ENCODE measurements at regions not wholly inside any gene's neighbourhood (a gene's known extent, or its start where the extent isn't known, plus 50 kb on each side); places are given as distances from the start of the nearest gene placed in this dataset.
"Not testable (repeated sequence)": the region's sequence is repeated elsewhere in the genome, so short reads cannot be mapped to it uniquely, and the experiment has no call there.

- not testable (repeated sequence) for DNase-seq (ENCODE audit: extremely low read depth, low read depth, low spot score)
Observed at GRCh38 chr6:86872810-86873209, 64.5 kb upstream of the HTR1E start.

GRCh38 chr6:86871681-86872080 lies 65.6 kb upstream of the HTR1E start:
- no peak for DNase-seq (ENCODE audit: extremely low read depth, low read depth, low spot score)

DNA sequence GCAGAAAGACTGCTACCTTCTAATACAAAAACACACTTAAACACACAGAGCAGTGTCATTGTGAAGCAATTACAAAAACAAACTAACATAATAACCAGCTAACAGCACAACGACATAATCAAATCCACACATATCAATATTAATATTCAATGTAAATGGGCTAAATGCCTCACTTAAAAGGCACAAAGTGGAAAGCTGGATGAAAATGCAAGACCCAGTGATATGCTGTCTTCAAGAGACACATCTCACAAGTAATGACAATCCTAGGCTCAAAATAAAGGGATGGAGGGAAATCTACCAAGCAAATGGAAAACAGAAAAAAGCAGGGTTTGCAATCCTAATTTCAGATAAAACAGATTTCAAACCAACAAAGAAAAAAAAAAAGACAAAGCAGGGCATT lies 67.8 kb upstream of the HTR1E start:
- DNase-seq (ENCODE audit: extremely low read depth, low read depth, low spot score): no peak

GRCh38 chr6:86859513-86859912 lies 77.8 kb upstream of the HTR1E start:
- DNase-seq (ENCODE audit: extremely low read depth, low read depth, low spot score): no peak

DNA sequence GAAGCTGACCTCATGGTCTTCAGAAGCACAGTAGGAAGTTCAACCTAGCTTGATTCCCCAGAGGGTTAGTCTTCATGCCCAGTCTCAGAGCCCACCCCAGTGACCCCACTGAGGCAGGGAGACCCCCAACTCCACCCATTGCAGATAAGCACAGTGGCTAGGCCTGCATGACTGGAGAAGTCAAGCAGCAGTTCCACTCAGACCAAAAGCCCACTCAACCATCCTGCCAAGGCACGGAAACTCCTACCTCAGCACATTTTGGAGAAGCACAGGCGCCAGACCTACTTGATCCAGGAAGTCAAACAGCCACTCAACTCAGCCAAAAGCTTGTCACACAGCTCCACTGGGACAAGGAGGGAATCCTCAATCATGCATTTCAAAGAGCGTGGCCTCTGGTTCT lies 78.4 kb upstream of the HTR1E start:
- DNase-seq (ENCODE audit: extremely low read depth, low read depth, low spot score): no peak

- DNase-seq (ENCODE audit: extremely low read depth, low read depth, low spot score): no peak
Observed at GRCh38 chr6:86857783-86858182, 79.5 kb upstream of the HTR1E start.

DNA sequence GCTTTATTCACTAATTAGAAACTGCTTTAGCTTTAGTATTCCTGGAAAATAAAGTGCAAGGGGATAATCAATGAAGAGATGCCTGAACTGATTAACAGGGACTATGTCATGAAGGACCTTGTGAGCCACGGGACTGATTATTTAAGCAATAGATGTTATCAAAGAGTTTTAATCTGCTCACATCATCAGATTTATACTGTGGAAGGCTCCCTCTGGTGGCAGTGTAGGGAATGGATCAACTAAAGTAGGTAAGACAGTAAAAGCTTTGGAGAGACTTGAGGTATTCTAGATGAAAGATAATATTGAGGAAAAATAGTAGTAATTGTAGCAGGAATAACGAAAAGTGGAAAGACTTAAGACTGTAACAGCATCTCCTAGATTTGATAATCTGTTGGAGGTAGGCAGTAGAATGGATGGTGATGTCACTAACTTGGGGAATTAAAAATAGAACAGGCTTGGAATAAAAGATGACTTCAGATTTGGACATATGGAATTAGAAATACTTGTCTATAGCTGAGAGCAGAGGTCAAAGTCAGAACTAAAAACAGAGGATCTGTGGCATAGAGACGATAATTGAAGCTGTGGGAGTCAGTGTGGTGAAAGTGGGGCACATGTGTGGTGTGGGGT lies 80.3 kb upstream of the HTR1E start:
- DNase-seq (ENCODE audit: extremely low read depth, low read depth, low spot score): peak; percentile 5

- no peak for DNase-seq (ENCODE audit: extremely low read depth, low read depth, low spot score)
Observed at GRCh38 chr6:86856379-86856778, 80.9 kb upstream of the HTR1E start.

DNA sequence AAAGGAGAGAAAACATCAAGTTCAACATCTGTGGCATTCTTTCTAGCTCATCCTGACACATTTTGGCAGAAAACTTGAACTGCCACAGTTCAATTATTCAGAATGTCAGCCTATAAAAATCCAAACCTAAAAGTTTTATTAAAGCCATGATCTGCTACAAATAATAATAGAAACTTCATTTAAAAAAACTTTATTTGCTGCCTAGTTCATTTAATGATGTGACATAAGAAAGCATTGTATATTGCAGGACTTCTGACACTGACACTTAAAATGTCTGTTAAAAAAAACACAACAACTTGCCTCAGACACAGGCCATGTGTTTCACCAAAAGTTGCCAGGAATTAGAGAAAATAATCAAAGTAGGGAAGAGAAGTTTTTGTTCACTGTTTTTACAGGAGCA lies 88.3 kb upstream of the HTR1E start:
- DNase-seq (ENCODE audit: extremely low read depth, low read depth, low spot score): no peak

DNA sequence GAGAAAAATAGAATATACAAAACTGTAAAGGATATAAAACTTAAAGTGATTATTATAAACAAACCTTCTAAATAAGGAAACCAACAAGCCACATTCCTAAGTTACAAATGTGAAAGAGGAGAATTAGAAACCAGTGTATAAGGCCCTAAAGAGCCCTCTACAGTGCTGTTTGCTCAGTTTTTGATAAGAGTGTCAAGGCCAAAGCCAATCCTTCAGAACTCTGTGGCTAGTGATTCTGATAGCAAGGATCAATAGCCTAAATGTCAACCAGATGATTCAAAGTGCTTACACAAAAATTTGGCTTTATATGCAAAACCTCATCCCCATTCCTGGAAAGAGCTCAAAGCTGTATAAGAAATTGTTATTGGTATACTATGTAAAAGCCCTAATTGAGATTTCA lies 104.6 kb upstream of the HTR1E start:
- no peak for DNase-seq (ENCODE audit: extremely low read depth, low read depth, low spot score)

- DNase-seq (ENCODE audit: extremely low read depth, low read depth, low spot score): no peak
Observed at GRCh38 chr6:86825436-86825835, 111.9 kb upstream of the HTR1E start.

GRCh38 chr6:86822747-86823146 lies 114.6 kb upstream of the HTR1E start:
- no peak for DNase-seq (ENCODE audit: extremely low read depth, low read depth, low spot score)

- DNase-seq (ENCODE audit: extremely low read depth, low read depth, low spot score): no peak
Observed at GRCh38 chr6:86820750-86821149, 116.6 kb upstream of the HTR1E start.

DNA sequence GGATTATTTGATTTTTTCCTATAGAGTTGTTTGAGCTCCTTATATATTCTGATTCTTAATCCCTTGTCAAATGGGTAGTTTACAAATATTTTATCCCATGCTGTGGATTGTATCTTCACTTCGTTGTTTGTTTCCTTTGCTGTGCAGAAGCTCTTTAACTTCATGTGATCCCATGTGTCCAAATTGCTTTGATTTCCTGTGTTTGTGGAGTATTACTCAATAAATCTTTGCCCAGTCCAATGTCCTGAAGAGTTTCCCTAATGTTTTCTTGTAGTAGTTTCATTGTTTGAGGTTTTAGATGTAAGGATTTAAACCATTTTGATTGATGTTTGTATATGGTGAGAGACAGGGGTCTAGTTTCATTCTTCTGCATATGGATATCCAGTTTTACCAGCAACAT lies 143.7 kb upstream of the HTR1E start:
- DNase-seq (ENCODE audit: extremely low read depth, low read depth, low spot score): no peak

DNA sequence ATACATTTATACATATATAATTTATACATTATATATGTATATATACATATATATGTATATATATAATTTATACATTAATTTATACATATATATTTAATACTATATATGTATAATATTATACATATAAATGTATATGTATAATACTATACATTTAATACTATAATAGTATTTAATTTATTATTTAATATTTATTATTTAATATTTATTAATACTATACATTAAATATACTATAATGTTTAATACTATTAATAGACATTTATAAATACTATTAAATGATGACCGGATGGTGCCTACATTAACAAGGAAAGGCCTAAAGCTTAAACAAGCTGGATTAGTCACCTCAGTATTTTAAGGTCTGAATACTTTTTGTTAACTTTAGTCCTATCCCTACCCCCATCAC lies 145.9 kb upstream of the HTR1E start:
- DNase-seq (ENCODE audit: extremely low read depth, low read depth, low spot score): no peak

GRCh38 chr6:86789779-86790411 lies 147.4 kb upstream of the HTR1E start:
- no peak for DNase-seq (ENCODE audit: extremely low read depth, low read depth, low spot score)

DNA sequence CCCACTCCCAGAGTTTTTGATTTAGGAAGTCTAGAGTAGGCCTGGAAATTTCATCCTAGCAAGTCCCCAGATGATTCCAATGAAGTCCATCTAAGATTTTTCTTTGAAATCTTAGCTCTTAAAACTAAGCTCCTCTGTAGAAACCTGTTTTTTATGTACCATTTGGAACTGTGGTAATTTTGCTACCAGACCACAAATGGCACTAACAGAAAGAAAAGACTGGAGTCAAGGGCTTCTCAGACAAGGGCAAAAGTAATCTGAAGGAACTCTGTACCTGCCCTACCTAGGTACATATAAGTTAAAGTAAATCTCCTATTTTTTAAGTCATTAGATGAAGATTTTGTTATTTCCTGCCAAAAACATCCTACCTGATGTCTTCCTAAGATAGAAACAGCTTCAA lies 155.0 kb upstream of the HTR1E start:
- DNase-seq (ENCODE audit: extremely low read depth, low read depth, low spot score): no peak

- no peak for DNase-seq (ENCODE audit: extremely low read depth, low read depth, low spot score)
Observed at GRCh38 chr6:86780923-86781322, 156.4 kb upstream of the HTR1E start.

DNA sequence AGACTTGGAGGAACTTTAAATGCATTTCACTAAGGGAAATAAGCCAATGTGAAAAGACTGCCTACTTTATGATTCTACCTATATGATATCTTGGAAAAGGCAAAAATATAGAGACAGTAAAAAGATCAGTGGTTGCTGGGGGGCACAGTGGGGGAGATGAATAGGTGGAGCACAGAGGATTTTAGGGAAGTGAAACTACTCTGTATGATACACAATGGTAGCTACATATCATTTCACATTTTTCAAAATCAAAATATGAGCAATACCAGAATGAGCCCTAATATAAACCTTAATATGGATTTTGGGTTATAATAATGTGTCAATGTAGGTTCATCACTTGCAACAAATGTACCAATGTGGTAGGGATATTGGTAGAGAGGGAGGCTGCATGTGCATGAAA lies 161.4 kb upstream of the HTR1E start:
- DNase-seq (ENCODE audit: extremely low read depth, low read depth, low spot score): no peak

- DNase-seq (ENCODE audit: extremely low read depth, low read depth, low spot score): no peak
Observed at GRCh38 chr6:86765211-86765610, 172.1 kb upstream of the HTR1E start.

GRCh38 chr6:86759953-86760352 lies 177.4 kb upstream of the HTR1E start:
- not testable (repeated sequence) for DNase-seq (ENCODE audit: extremely low read depth, low read depth, low spot score)

DNA sequence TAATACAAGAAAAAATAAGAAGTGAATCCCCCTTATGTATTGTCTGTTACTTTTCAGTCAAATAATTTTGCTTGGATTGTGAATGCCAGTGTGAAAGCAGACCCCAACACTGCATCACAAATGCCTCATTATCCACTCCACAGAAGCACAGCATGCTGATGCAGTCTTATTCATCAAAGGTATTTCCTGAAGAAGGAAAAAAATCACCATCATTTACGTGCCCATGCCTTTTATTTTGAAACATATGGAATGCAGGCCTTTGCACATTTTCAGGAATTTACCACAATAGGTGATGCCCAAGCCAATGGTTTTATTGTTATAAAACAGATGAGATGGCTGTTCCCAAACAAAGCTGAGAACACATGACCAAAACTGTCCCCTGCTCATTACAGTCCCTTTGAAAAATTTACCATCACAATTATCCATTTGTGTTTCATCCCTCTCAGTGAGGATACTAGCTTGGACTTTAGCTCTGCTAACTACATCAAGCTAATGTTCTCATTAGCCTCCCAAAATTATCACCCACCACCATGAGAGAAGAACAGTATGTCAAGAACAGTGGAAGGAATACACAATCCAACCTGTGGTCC lies 180.6 kb upstream of the HTR1E start:
- no peak for DNase-seq (ENCODE audit: extremely low read depth, low read depth, low spot score)

- no peak for DNase-seq (ENCODE audit: extremely low read depth, low read depth, low spot score)
Observed at GRCh38 chr6:86744048-86744447, 193.3 kb upstream of the HTR1E start.

Measured in glomerular endothelial cell (primary cell).